ENCODE measurements at regions not wholly inside any gene's neighbourhood (a gene's known extent, or its start where the extent isn't known, plus 50 kb on each side); places are given as distances from the start of the nearest gene placed in this dataset.

GRCh38 chrX:145393702-145394235 lies 146.5 kb downstream of the SPANXN1 start:
- H4K20me1 ChIP-seq (ENCODE audit: insufficient read depth, low read length): no peaks in the 10 kb centered on the region
- H3K4me1 ChIP-seq (ENCODE audit: low read length): no peaks in the 10 kb centered on the region
- no peak overlapping the region for H2AFZ ChIP-seq (ENCODE audit: low read length)
- no peak overlapping the region for H3K9ac ChIP-seq (ENCODE audit: low read length)
- TF ChIP-seq EZH2 (optimal IDR thresholded peaks at IDR 0.05; ENCODE audit: low read depth, low read length): no peak
- TF ChIP-seq CTCF (IDR thresholded peaks at IDR 0.05; ENCODE audit: low read length): peak; percentile 67
- TF ChIP-seq EZH2phosphoT487 (IDR thresholded peaks at IDR 0.05; ENCODE audit: low read length): no peak
- no peaks in the 10 kb centered on the region for H3K27me3 ChIP-seq (replicated peaks; ENCODE audit: insufficient read depth, low read length)
- peak; percentile 43 for DNase-seq
- no peaks in the 10 kb centered on the region for H3K9me3 ChIP-seq (replicated peaks; ENCODE audit: insufficient read depth, low read length)
- H3K79me2 ChIP-seq (ENCODE audit: low read length): no peaks in the 10 kb centered on the region
- no peak overlapping the region for H3K4me2 ChIP-seq (ENCODE audit: low read depth, low read length)
- no peak overlapping the region for H3K27ac ChIP-seq (ENCODE audit: low read length)
- H3K9me2 ChIP-seq (replicated peaks; ENCODE audit: insufficient read depth, low read length): no peaks in the 10 kb centered on the region
- no peak overlapping the region for H3K4me3 ChIP-seq (ENCODE audit: low read length)
- no peaks in the 10 kb centered on the region for H3F3A ChIP-seq (ENCODE audit: insufficient read depth, low read length)
- H3K36me3 ChIP-seq (replicated peaks; ENCODE audit: insufficient read depth, low read length): no peaks in the 10 kb centered on the region

GRCh38 chrX:145394344-145394743 lies 147.0 kb downstream of the SPANXN1 start:
- no peaks in the 10 kb centered on the region for H3K9me2 ChIP-seq (replicated peaks; ENCODE audit: insufficient read depth, low read length)
- H3F3A ChIP-seq (ENCODE audit: insufficient read depth, low read length): no peaks in the 10 kb centered on the region
- no peak overlapping the region for H2AFZ ChIP-seq (ENCODE audit: low read length)
- no peaks in the 10 kb centered on the region for H3K9me3 ChIP-seq (replicated peaks; ENCODE audit: insufficient read depth, low read length)
- DNase-seq: no peak
- H3K36me3 ChIP-seq (replicated peaks; ENCODE audit: insufficient read depth, low read length): no peaks in the 10 kb centered on the region
- no peaks in the 10 kb centered on the region for H4K20me1 ChIP-seq (ENCODE audit: insufficient read depth, low read length)
- H3K9ac ChIP-seq (ENCODE audit: low read length): no peak overlapping the region
- no peaks in the 10 kb centered on the region for H3K79me2 ChIP-seq (ENCODE audit: low read length)
- H3K4me1 ChIP-seq (ENCODE audit: low read length): no peaks in the 10 kb centered on the region
- TF ChIP-seq CTCF (IDR thresholded peaks at IDR 0.05; ENCODE audit: low read length): no peak
- no peak for TF ChIP-seq EZH2 (optimal IDR thresholded peaks at IDR 0.05; ENCODE audit: low read depth, low read length)
- no peak for TF ChIP-seq EZH2phosphoT487 (IDR thresholded peaks at IDR 0.05; ENCODE audit: low read length)
- no peaks in the 10 kb centered on the region for H3K27me3 ChIP-seq (replicated peaks; ENCODE audit: insufficient read depth, low read length)
- no peak overlapping the region for H3K4me2 ChIP-seq (ENCODE audit: low read depth, low read length)
- no peak overlapping the region for H3K27ac ChIP-seq (ENCODE audit: low read length)
- H3K4me3 ChIP-seq (ENCODE audit: low read length): no peak overlapping the region

- H3K79me2 ChIP-seq (ENCODE audit: low read length): no peaks in the 10 kb centered on the region
- no peaks in the 10 kb centered on the region for H3K9me2 ChIP-seq (replicated peaks; ENCODE audit: insufficient read depth, low read length)
- H3K4me3 ChIP-seq (ENCODE audit: low read length): no peak overlapping the region
- no peak overlapping the region for H2AFZ ChIP-seq (ENCODE audit: low read length)
- TF ChIP-seq CTCF (IDR thresholded peaks at IDR 0.05; ENCODE audit: low read length): no peak
- H3K9me3 ChIP-seq (replicated peaks; ENCODE audit: insufficient read depth, low read length): no peaks in the 10 kb centered on the region
- H3K9ac ChIP-seq (ENCODE audit: low read length): no peak overlapping the region
- H3K4me2 ChIP-seq (ENCODE audit: low read depth, low read length): no peak overlapping the region
- DNase-seq: no peak
- H3K36me3 ChIP-seq (replicated peaks; ENCODE audit: insufficient read depth, low read length): no peaks in the 10 kb centered on the region
- H3K27ac ChIP-seq (ENCODE audit: low read length): no peak overlapping the region
- H4K20me1 ChIP-seq (ENCODE audit: insufficient read depth, low read length): no peaks in the 10 kb centered on the region
- H3K4me1 ChIP-seq (ENCODE audit: low read length): no peaks in the 10 kb centered on the region
- no peaks in the 10 kb centered on the region for H3F3A ChIP-seq (ENCODE audit: insufficient read depth, low read length)
- H3K27me3 ChIP-seq (replicated peaks; ENCODE audit: insufficient read depth, low read length): no peaks in the 10 kb centered on the region
Measured at GRCh38 chrX:145396612-145397011, 149.3 kb downstream of the SPANXN1 start.
